ENCODE measurements at regions not wholly inside any gene's neighbourhood (a gene's known extent, or its start where the extent isn't known, plus 50 kb on each side); places are given as distances from the start of the nearest gene placed in this dataset.

DNA sequence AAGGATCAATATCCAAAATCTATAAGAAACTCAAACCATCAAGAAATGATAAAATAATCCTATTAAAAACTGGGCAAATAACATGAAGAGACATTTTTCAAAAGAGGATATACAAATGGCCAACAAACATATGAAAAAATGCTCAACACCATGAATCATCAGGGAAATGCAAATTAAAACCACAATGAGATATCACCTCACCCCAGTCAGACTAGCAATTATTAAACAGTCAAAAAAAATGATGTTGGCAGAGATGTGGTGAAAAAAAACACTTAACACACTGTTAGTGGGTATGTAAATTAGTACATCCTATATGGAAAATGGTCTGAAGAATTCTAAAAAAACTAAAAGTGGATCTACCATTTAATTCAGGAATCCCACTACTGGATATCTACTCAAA is 379.0 kb upstream of the SOX9 start:
- H3K4me1 ChIP-seq (ENCODE audit: insufficient read depth, low read length): no peaks in the 10 kb centered on the region
- H3K4me1 Mint-ChIP-seq: no peaks in the 10 kb centered on the region
- no peaks in the 10 kb centered on the region for H3K36me3 Mint-ChIP-seq
- H3K4me3 ChIP-seq (ENCODE audit: low read length): no peak overlapping the region
- no peak overlapping the region for H3K27ac ChIP-seq (ENCODE audit: low read depth, low read length)
- no peaks in the 10 kb centered on the region for H3K27me3 ChIP-seq (ENCODE audit: insufficient read depth, low read length, poor library complexity, severe bottlenecking)
- no peak overlapping the region for H3K27ac Mint-ChIP-seq
- no peak overlapping the region for H3K4me3 Mint-ChIP-seq
- CTCF ChIA-PET: no interaction called here
- no peaks in the 10 kb centered on the region for H3K36me3 ChIP-seq (ENCODE audit: insufficient read depth, low read length)
- no peaks in the 10 kb centered on the region for H3K9me3 ChIP-seq (ENCODE audit: low read length)
- DNase-seq: no peak
- POLR2A ChIA-PET: no interaction called here
- H3K9me3 Mint-ChIP-seq: peaks cover 0 to 8% (median 2%) of the 10 kb centered on the region in 5 donors
- no peaks in the 10 kb centered on the region for H3K27me3 Mint-ChIP-seq

DNA sequence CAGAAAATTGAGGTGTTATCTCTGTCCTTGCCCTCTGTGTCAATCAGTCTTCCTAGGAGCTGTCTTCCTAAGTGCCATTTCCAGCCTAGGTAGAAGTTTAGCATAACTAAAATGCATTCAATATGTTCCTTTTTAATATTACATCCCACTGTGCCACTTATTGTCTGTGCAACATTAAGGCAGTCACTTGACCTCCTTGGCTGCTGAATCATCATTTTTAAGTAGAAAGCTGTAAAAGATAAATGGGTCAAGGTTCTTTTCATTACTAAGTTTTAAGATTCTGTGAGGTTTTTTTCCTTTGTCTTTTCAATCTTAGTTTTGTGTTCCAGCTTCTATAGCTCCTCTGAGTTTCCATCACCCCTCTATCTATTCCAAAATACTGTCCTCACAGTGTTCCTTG is 371.9 kb upstream of the SOX9 start:
- no peak for DNase-seq

DNA sequence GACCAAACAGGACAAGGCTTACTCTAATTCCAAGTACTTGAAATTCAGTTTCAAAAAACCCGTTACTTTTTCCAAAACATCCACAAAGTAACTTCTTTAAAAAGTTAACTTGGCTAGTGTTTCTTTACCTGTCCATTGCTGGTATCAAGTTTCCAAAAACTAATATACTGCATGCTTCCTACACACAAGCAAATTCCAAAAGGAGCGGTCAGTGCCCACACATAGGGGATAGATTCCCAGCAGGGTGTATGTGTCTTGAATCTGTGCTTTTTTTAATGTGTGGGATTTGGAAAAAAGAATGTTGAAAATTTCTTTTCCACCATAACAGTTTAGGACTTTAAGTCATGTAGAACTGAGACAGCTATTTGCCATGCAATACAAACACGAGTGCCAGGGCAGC is 367.8 kb upstream of the SOX9 start:
- no peaks in the 10 kb centered on the region for H3K36me3 Mint-ChIP-seq
- no peak overlapping the region for H3K4me3 Mint-ChIP-seq
- peaks cover 0 to 11% (median 2%) of the 10 kb centered on the region in 5 donors for H3K9me3 Mint-ChIP-seq
- ChIA-PET POLR2A (no interaction called here), CTCF (no interaction called here)
- H3K27me3 Mint-ChIP-seq: peaks cover 0 to 3% of the 10 kb centered on the region in 2 donors
- Histone ChIP-seq H3K4me3 (ENCODE audit: low read length) (no peak overlapping the region), H3K4me1 (ENCODE audit: insufficient read depth, low read length) (no peaks in the 10 kb centered on the region), H3K36me3 (ENCODE audit: insufficient read depth, low read length) (no peaks in the 10 kb centered on the region), H3K9me3 (ENCODE audit: low read length) (no peaks in the 10 kb centered on the region), H3K27me3 (ENCODE audit: insufficient read depth, low read length, poor library complexity, severe bottlenecking) (no peaks in the 10 kb centered on the region), H3K27ac (ENCODE audit: low read depth, low read length) (no peak overlapping the region)
- no peak for DNase-seq
- H3K27ac Mint-ChIP-seq: no peak overlapping the region
- H3K4me1 Mint-ChIP-seq: no peaks in the 10 kb centered on the region

More for the DNA sequence above, 371.9 kb upstream of the SOX9 start:
- Mint-ChIP-seq H3K27ac (no peak overlapping the region), H3K9me3 (peaks cover 0 to 15% (median 2%) of the 10 kb centered on the region in 5 donors), H3K4me1 (no peaks in the 10 kb centered on the region), H3K36me3 (no peaks in the 10 kb centered on the region), H3K27me3 (peaks cover 0 to 3% of the 10 kb centered on the region in 2 donors), H3K4me3 (no peak overlapping the region)
- ChIA-PET POLR2A (no interaction called here), CTCF (no interaction called here)
- H3K27ac ChIP-seq (ENCODE audit: low read depth, low read length): no peak overlapping the region
- H3K36me3 ChIP-seq (ENCODE audit: insufficient read depth, low read length): no peaks in the 10 kb centered on the region
- H3K4me1 ChIP-seq (ENCODE audit: insufficient read depth, low read length): no peaks in the 10 kb centered on the region
- no peaks in the 10 kb centered on the region for H3K9me3 ChIP-seq (ENCODE audit: low read length)
- H3K27me3 ChIP-seq (ENCODE audit: insufficient read depth, low read length, poor library complexity, severe bottlenecking): no peaks in the 10 kb centered on the region
- no peak overlapping the region for H3K4me3 ChIP-seq (ENCODE audit: low read length)

DNA sequence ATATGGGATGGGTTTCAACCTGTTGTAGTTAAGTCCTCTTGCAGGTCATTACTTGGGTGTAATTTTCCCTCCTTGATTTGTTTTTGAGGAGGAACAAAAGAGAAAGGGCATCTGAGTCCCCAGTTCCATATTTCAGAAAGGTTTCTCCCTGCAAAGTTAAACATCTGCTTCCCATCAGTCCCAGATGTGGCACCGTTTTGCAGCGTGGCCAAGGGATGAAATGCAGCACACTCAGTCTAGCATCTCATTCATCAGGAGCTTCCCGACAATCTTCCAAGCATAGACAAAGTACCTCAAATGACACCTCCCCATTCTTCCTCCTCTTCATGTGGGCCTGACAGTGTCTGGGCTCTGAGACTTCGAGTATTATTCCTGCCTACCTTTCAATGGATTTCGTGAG is 363.7 kb upstream of the SOX9 start:
- H3K9me3 Mint-ChIP-seq: peaks cover 0 to 8% (median 2%) of the 10 kb centered on the region in 5 donors
- Histone ChIP-seq H3K4me3 (ENCODE audit: low read length) (no peak overlapping the region), H3K4me1 (ENCODE audit: insufficient read depth, low read length) (no peaks in the 10 kb centered on the region), H3K36me3 (ENCODE audit: insufficient read depth, low read length) (no peaks in the 10 kb centered on the region), H3K27me3 (ENCODE audit: insufficient read depth, low read length, poor library complexity, severe bottlenecking) (no peaks in the 10 kb centered on the region), H3K27ac (ENCODE audit: low read depth, low read length) (no peak overlapping the region), H3K9me3 (ENCODE audit: low read length) (no peaks in the 10 kb centered on the region)
- H3K4me1 Mint-ChIP-seq: no peaks in the 10 kb centered on the region
- no peak overlapping the region for H3K4me3 Mint-ChIP-seq
- H3K27me3 Mint-ChIP-seq: no peaks in the 10 kb centered on the region
- ChIA-PET POLR2A (no interaction called here), CTCF (no interaction called here)
- H3K36me3 Mint-ChIP-seq: no peaks in the 10 kb centered on the region
- no peak for DNase-seq
- no peak overlapping the region for H3K27ac Mint-ChIP-seq

DNA sequence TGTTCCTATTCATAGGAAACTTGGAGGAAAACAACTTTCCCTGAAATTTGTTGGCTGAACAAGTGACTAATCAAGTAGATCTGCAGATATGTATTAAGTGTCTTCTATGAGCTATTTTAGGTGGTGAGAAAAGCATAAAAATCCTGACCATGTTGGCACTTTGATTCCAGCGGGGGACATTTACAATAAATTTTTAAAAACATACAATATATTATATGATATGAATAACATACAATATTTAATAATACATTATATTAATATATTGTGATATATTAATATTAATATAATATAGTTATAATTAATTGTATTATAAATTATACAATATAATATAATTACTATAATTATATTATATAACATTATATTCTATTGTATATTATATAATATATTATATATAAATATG is 362.9 kb upstream of the SOX9 start:
- Mint-ChIP-seq H3K27me3 (no peaks in the 10 kb centered on the region), H3K36me3 (no peaks in the 10 kb centered on the region)
- CTCF ChIA-PET: no interaction called here

DNA sequence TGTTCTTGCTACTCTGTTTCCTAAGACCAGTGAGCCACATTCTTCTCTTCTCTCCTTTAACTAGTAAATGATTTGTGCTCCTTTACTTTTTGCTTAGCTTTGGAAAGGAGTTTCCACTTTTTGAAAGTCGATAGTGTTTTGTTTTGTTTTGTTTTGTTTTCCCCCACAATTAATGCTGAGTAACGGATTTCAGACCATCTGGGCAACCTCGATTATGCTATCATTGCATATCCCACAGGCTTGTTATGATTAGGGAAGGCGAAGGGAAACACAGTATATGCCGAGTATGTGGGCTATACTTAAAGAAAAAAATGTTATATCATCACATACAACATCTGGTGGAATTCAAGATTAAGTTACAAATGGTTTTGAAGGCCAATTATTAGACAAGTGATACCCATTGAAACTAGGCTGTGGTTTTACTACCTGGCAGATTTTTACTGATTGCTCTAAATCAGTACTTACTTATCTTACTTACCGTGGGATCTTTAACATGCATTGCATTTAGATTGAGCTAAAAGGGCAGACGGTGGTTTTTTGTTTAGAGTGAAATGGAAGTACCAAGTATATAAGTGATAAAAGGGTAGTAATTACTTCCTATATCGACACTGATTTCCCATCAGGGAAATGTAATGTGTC is 361.3 kb upstream of the SOX9 start:
- Histone ChIP-seq H3K4me1 (ENCODE audit: insufficient read depth, low read length) (no peaks in the 10 kb centered on the region), H3K27me3 (ENCODE audit: insufficient read depth, low read length, poor library complexity, severe bottlenecking) (no peaks in the 10 kb centered on the region), H3K4me3 (ENCODE audit: low read length) (no peak overlapping the region), H3K27ac (ENCODE audit: low read depth, low read length) (no peak overlapping the region), H3K36me3 (ENCODE audit: insufficient read depth, low read length) (no peaks in the 10 kb centered on the region), H3K9me3 (ENCODE audit: low read length) (no peaks in the 10 kb centered on the region)
- H3K4me3 Mint-ChIP-seq: no peak overlapping the region
- H3K27me3 Mint-ChIP-seq: no peaks in the 10 kb centered on the region
- peaks cover 0 to 6% (median 2%) of the 10 kb centered on the region in 5 donors for H3K9me3 Mint-ChIP-seq
- POLR2A ChIA-PET: no interaction called here
- H3K36me3 Mint-ChIP-seq: no peaks in the 10 kb centered on the region
- H3K27ac Mint-ChIP-seq: no peak overlapping the region
- H3K4me1 Mint-ChIP-seq: no peaks in the 10 kb centered on the region
- no peak for DNase-seq
- CTCF ChIA-PET: no interaction called here

More for the DNA sequence above, 362.9 kb upstream of the SOX9 start:
- Histone ChIP-seq H3K36me3 (ENCODE audit: insufficient read depth, low read length) (no peaks in the 10 kb centered on the region), H3K27ac (ENCODE audit: low read depth, low read length) (no peak overlapping the region), H3K4me1 (ENCODE audit: insufficient read depth, low read length) (no peaks in the 10 kb centered on the region), H3K27me3 (ENCODE audit: insufficient read depth, low read length, poor library complexity, severe bottlenecking) (no peaks in the 10 kb centered on the region), H3K4me3 (ENCODE audit: low read length) (no peak overlapping the region), H3K9me3 (ENCODE audit: low read length) (no peaks in the 10 kb centered on the region)
- H3K27ac Mint-ChIP-seq: no peak overlapping the region
- no peak overlapping the region for H3K4me3 Mint-ChIP-seq
- peaks cover 0 to 3% (median 2%) of the 10 kb centered on the region in 5 donors for H3K9me3 Mint-ChIP-seq
- POLR2A ChIA-PET: no interaction called here
- DNase-seq: no peak
- no peaks in the 10 kb centered on the region for H3K4me1 Mint-ChIP-seq

DNA sequence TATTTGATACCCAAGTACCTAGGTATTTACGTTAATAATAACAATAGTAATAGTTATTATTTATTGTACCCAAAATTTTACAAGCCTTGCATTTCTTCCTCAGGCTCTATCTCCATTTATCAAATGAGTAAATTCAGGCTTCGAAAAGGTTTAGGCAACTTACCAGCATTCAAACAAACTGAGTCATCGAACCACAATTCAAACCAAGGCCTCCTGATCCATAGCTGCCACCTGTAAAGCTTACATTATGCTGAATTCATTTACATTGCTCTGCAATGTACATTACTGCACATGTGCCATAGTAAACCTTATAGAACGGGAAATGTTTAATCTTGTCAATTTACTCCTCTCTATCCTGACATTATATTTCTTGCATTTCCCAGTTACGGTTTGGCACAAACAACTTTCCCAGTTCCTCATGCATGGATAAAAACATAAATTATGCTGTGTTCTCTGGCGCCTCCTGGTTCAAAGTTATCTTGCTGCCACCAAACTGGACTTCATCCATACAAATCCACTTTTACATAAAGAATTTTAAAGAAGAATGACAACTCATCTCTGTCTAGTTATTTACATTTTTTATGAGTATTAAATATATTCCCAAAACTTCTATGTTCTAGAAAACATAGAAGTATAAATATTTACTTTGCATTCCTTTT is 360.6 kb upstream of the SOX9 start:
- Histone ChIP-seq H3K9me3 (ENCODE audit: low read length) (no peaks in the 10 kb centered on the region), H3K27ac (ENCODE audit: low read depth, low read length) (no peak overlapping the region), H3K36me3 (ENCODE audit: insufficient read depth, low read length) (no peaks in the 10 kb centered on the region), H3K4me1 (ENCODE audit: insufficient read depth, low read length) (no peaks in the 10 kb centered on the region), H3K27me3 (ENCODE audit: insufficient read depth, low read length, poor library complexity, severe bottlenecking) (no peaks in the 10 kb centered on the region), H3K4me3 (ENCODE audit: low read length) (no peak overlapping the region)
- ChIA-PET POLR2A (no interaction called here), CTCF (no interaction called here)
- Mint-ChIP-seq H3K27ac (no peak overlapping the region), H3K4me1 (no peaks in the 10 kb centered on the region), H3K27me3 (no peaks in the 10 kb centered on the region), H3K36me3 (no peaks in the 10 kb centered on the region), H3K4me3 (no peak overlapping the region), H3K9me3 (peaks cover 0 to 4% (median 3%) of the 10 kb centered on the region in 5 donors)
- no peak for DNase-seq

DNA sequence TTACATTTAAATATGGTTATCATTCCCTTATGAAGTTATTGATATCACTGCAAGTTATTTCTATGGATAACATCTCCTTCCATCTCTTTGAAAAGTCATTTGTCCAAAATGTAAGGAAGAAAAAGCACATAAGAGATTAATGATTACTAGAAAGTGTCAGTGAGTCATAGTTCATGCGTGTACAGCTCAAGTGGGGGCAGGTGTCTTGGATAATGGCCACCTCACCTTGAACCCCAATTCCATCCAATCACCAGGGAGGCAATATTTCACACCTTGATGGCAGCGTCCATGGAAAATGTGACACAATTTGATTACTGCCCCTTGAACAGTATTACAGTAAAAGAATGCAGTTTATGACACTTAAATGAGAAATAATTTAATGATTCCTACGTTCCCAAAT is 358.3 kb upstream of the SOX9 start:
- no peaks in the 10 kb centered on the region for H3K27me3 ChIP-seq (ENCODE audit: insufficient read depth, low read length, poor library complexity, severe bottlenecking)

More for the DNA sequence above, 358.3 kb upstream of the SOX9 start:
- no peak overlapping the region for H3K27ac ChIP-seq (ENCODE audit: low read depth, low read length)
- H3K4me1 Mint-ChIP-seq: no peaks in the 10 kb centered on the region
- no peaks in the 10 kb centered on the region for H3K9me3 ChIP-seq (ENCODE audit: low read length)
- no peaks in the 10 kb centered on the region for H3K4me1 ChIP-seq (ENCODE audit: insufficient read depth, low read length)
- no peaks in the 10 kb centered on the region for H3K27me3 Mint-ChIP-seq
- H3K9me3 Mint-ChIP-seq: peaks cover 0 to 7% (median 4%) of the 10 kb centered on the region in 5 donors
- no peak overlapping the region for H3K4me3 Mint-ChIP-seq
- H3K4me3 ChIP-seq (ENCODE audit: low read length): no peak overlapping the region
- no peaks in the 10 kb centered on the region for H3K36me3 Mint-ChIP-seq
- POLR2A ChIA-PET: no interaction called here
- no peaks in the 10 kb centered on the region for H3K36me3 ChIP-seq (ENCODE audit: insufficient read depth, low read length)
- CTCF ChIA-PET: no interaction called here
- no peak for DNase-seq
- H3K27ac Mint-ChIP-seq: no peak overlapping the region

Data from CD8-positive, alpha-beta memory T cell (primary cell).